HEK293 (cell line): ENCODE measurements at regions not wholly inside any gene's neighbourhood (a gene's known extent, or its start where the extent isn't known, plus 50 kb on each side); places are given as distances from the start of the nearest gene placed in this dataset.

Source experiments
- CTCF ChIA-PET: fragments of 350-600 bp; formaldehyde crosslinking; extraction: SDS; loops from one replicate; lab custom pipeline; 2021; ENCODE audit warnings: antibody characterized with exemption; lab: Yijun Ruan, JAX
- POLR2A ChIA-PET: fragments of 300-600 bp; formaldehyde crosslinking; extraction: SDS; loops from one replicate; lab custom pipeline; 2020; ENCODE audit warnings: antibody characterized with exemption, inconsistent platforms; lab: Yijun Ruan, JAX
- H3K27ac ChIP-seq: fragments of 200-500 bp; sonication (Bioruptor generic); 2 replicates; pipeline ENCODE4 v1.5.1; 2014; ENCODE audit warnings: low read depth, low read length, control low read depth, inconsistent platforms; ENCODE audit errors: extremely low read depth
- H3K36me3 ChIP-seq, 2 experiments: fragments of 200-500 bp in 1 of 2; sonication (Bioruptor generic) in 1 of 2; 1 replicate in 1 of 2; 2 replicates in 1 of 2; pipeline ENCODE4 v1.5.1; 2014 to 2017; ENCODE audit warnings: inconsistent platforms in 2 of 2, low read length in 2 of 2; ENCODE audit not compliant: control insufficient read depth in 2 of 2, insufficient read depth in 1 of 2
- H3K4me1 ChIP-seq: fragments of 200-500 bp; sonication (Bioruptor generic); 2 replicates; pipeline ENCODE4 v1.5.1; 2014; ENCODE audit warnings: mild to moderate bottlenecking, low read length, inconsistent platforms; ENCODE audit not compliant: control insufficient read depth, insufficient read depth
- H3K4me3 ChIP-seq: 2 replicates; pipeline ENCODE4 v1.5.1; 2011; ENCODE audit warnings: low read depth, mild to moderate bottlenecking, control low read depth, low read length, moderate library complexity
- H3K9me3 ChIP-seq: fragments of 200-500 bp; sonication (Bioruptor generic); 2 replicates; pipeline ENCODE4 v1.5.1; 2014; ENCODE audit warnings: low read depth, low read length, inconsistent platforms; ENCODE audit not compliant: control insufficient read depth, insufficient read depth
- GLIS1 ChIP-seq: fragments of 450-650 bp; formaldehyde crosslinking; IDR thresholded peaks from 2 replicates; pipeline ENCODE4 v1.5.1; 2016; ENCODE audit warnings: missing biosample characterization, missing genetic modification characterization
- KLF10 ChIP-seq: fragments of 450-650 bp; IDR thresholded peaks from 2 replicates; pipeline ENCODE4 v1.5.1; 2018; ENCODE audit warnings: missing biosample characterization, mild to moderate bottlenecking, missing genetic modification characterization
- OSR2 ChIP-seq: fragments of 450-650 bp; formaldehyde crosslinking; IDR thresholded peaks from 2 replicates; pipeline ENCODE4 v1.5.1; 2016; ENCODE audit warnings: missing biosample characterization, missing genetic modification characterization
- SP7 ChIP-seq: fragments of 450-650 bp; formaldehyde crosslinking; IDR thresholded peaks from 2 replicates; pipeline ENCODE4 v1.5.1; 2016; ENCODE audit warnings: missing biosample characterization, missing genetic modification characterization
- TRIM28 ChIP-seq: IDR thresholded peaks from 2 replicates; pipeline ENCODE4 v1.6.1; 2011; ENCODE audit warnings: low read length, control low read depth, borderline replicate concordance
- ZBTB48 ChIP-seq: fragments of 450-650 bp; formaldehyde crosslinking; IDR thresholded peaks from 2 replicates; pipeline ENCODE4 v1.5.1; 2016; ENCODE audit warnings: missing biosample characterization, missing genetic modification characterization
- ZBTB8A ChIP-seq: fragments of 450-650 bp; formaldehyde crosslinking; IDR thresholded peaks from 2 replicates; pipeline ENCODE4 v1.5.1; 2016; ENCODE audit warnings: missing biosample characterization, missing genetic modification characterization
- ZNF132 ChIP-seq: fragments of 450-650 bp; formaldehyde crosslinking; IDR thresholded peaks from 2 replicates; pipeline ENCODE4 v1.5.1; 2017; ENCODE audit warnings: missing biosample characterization, missing genetic modification characterization, borderline replicate concordance
- ZNF174 ChIP-seq: fragments of 450-650 bp; formaldehyde crosslinking; IDR thresholded peaks from 2 replicates; pipeline ENCODE4 v1.5.0; 2017; ENCODE audit warnings: missing biosample characterization, mild to moderate bottlenecking, missing genetic modification characterization
- ZNF311 ChIP-seq: fragments of 450-650 bp; formaldehyde crosslinking; IDR thresholded peaks from 2 replicates; pipeline ENCODE4 v1.5.1; 2017; ENCODE audit warnings: missing biosample characterization, missing genetic modification characterization, borderline replicate concordance
- ZNF416 ChIP-seq: fragments of 450-650 bp; formaldehyde crosslinking; IDR thresholded peaks from 2 replicates; pipeline ENCODE4 v1.5.1; 2016; ENCODE audit warnings: missing biosample characterization, missing genetic modification characterization
- ZNF560 ChIP-seq: fragments of 450-650 bp; formaldehyde crosslinking; IDR thresholded peaks from 2 replicates; pipeline ENCODE4 v1.5.1; 2017; ENCODE audit warnings: missing biosample characterization, missing genetic modification characterization, borderline replicate concordance
- ZNF624 ChIP-seq: fragments of 450-650 bp; formaldehyde crosslinking; IDR thresholded peaks from 2 replicates; pipeline ENCODE4 v1.5.1; 2017; ENCODE audit warnings: missing biosample characterization, missing genetic modification characterization
- ZNF629 ChIP-seq: fragments of 450-650 bp; formaldehyde crosslinking; IDR thresholded peaks from 2 replicates; pipeline ENCODE4 v1.5.1; 2017; ENCODE audit warnings: missing biosample characterization, missing genetic modification characterization
- ZNF660 ChIP-seq: fragments of 450-650 bp; IDR thresholded peaks from 2 replicates; pipeline ENCODE4 v1.5.1; 2018; ENCODE audit warnings: missing biosample characterization, mild to moderate bottlenecking, missing genetic modification characterization
- ZNF670 ChIP-seq: fragments of 450-650 bp; formaldehyde crosslinking; IDR thresholded peaks from 2 replicates; pipeline ENCODE4 v1.5.1; 2016; ENCODE audit warnings: missing biosample characterization, missing genetic modification characterization, low read depth
- TF ChIP-seq, protein P1 (sequence below): fragments of 450-650 bp; formaldehyde crosslinking; IDR thresholded peaks from 2 replicates; pipeline ENCODE4 v1.5.1; 2016; ENCODE audit warnings: missing biosample characterization, missing genetic modification characterization, low read depth
- TF ChIP-seq, protein P2 (sequence below): fragments of 450-650 bp; formaldehyde crosslinking; IDR thresholded peaks from 2 replicates; pipeline ENCODE4 v1.5.1; 2016; ENCODE audit warnings: missing biosample characterization, missing genetic modification characterization, borderline replicate concordance
- TF ChIP-seq, protein P3 (sequence below): fragments of 450-650 bp; formaldehyde crosslinking; IDR thresholded peaks from 2 replicates; pipeline ENCODE4 v1.5.1; 2016; ENCODE audit warnings: missing biosample characterization, missing genetic modification characterization
- TF ChIP-seq, protein P4 (sequence below): fragments of 450-650 bp; formaldehyde crosslinking; IDR thresholded peaks from 2 replicates; pipeline ENCODE4 v1.5.1; 2016; ENCODE audit warnings: missing biosample characterization, missing genetic modification characterization

DNA sequence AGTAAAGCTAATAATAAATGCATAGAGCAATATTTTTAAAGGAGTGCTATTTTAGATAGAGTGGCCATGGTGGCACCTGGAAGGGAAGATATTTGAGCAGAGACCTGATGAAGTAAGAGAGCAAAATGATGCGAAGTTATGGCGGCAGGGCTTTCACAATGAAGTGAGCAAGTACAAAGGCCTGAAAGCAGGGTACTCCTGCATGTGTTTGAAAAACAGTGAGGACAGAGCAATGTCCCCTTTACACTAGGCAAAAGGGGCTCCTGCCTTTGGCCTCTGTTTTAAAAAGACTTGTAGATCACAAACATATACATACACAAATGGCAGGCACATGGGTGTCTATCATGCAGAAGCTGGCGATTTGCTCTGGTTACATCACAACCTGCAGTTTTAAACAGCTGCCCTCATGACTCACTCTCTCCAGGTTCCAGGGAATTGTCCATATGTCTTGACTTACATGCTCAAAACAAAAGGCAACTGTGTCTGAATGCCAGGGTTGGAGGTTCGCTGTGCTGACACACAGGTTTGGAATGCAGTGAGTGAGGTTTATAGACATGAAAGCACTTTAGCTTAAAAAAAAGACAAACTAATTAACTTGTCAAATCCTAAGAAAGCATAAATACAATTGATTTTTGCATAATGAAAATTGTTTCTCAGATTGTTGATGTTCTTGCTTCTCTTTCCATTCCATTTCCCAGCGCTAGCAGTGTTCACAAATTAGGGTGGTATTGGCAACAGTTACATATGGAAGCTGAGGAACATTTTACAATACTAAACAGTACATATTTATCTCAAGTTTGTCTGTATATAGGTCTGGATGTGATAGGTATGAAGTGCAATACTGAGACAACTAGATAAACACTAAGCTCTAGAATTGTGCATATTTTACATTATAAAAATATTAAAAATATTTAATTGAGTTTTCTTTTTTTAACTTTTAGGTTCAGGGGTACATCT lies 313.9 kb downstream of the BARHL2 start (continued):
- TF ChIP-seq, protein P1, sequence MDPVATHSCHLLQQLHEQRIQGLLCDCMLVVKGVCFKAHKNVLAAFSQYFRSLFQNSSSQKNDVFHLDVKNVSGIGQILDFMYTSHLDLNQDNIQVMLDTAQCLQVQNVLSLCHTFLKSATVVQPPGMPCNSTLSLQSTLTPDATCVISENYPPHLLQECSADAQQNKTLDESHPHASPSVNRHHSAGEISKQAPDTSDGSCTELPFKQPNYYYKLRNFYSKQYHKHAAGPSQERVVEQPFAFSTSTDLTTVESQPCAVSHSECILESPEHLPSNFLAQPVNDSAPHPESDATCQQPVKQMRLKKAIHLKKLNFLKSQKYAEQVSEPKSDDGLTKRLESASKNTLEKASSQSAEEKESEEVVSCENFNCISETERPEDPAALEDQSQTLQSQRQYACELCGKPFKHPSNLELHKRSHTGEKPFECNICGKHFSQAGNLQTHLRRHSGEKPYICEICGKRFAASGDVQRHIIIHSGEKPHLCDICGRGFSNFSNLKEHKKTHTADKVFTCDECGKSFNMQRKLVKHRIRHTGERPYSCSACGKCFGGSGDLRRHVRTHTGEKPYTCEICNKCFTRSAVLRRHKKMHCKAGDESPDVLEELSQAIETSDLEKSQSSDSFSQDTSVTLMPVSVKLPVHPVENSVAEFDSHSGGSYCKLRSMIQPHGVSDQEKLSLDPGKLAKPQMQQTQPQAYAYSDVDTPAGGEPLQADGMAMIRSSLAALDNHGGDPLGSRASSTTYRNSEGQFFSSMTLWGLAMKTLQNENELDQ (tag by site-specific recombination): no peak
- TF ChIP-seq, protein P2, sequence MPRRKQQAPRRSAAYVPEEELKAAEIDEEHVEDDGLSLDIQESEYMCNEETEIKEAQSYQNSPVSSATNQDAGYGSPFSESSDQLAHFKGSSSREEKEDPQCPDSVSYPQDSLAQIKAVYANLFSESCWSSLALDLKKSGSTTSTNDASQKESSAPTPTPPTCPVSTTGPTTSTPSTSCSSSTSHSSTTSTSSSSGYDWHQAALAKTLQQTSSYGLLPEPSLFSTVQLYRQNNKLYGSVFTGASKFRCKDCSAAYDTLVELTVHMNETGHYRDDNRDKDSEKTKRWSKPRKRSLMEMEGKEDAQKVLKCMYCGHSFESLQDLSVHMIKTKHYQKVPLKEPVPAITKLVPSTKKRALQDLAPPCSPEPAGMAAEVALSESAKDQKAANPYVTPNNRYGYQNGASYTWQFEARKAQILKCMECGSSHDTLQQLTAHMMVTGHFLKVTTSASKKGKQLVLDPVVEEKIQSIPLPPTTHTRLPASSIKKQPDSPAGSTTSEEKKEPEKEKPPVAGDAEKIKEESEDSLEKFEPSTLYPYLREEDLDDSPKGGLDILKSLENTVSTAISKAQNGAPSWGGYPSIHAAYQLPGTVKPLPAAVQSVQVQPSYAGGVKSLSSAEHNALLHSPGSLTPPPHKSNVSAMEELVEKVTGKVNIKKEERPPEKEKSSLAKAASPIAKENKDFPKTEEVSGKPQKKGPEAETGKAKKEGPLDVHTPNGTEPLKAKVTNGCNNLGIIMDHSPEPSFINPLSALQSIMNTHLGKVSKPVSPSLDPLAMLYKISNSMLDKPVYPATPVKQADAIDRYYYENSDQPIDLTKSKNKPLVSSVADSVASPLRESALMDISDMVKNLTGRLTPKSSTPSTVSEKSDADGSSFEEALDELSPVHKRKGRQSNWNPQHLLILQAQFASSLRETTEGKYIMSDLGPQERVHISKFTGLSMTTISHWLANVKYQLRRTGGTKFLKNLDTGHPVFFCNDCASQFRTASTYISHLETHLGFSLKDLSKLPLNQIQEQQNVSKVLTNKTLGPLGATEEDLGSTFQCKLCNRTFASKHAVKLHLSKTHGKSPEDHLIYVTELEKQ (tag by site-specific recombination): peak; percentile 64; the same call in 1 of the 2 replicates
- TF ChIP-seq GLIS1 (peak; percentile 22; the same call in 1 of the 2 replicates), OSR2 (tag by site-specific recombination) (0 out of 2 replicates have a peak, but pooled peaks have one; percentile 40), SP7 (peak; percentile 67), ZNF560 (no peak), ZNF629 (tag by site-specific recombination) (peak; percentile 79), ZNF660 (tag by site-specific recombination) (0 out of 2 replicates have a peak, but pooled peaks have one; percentile 25), ZNF174 (tag by site-specific recombination) (no peak), ZNF311 (tag by site-specific recombination) (no peak), KLF10 (tag by site-specific recombination) (peak; percentile 46; the same call in 1 of the 2 replicates), ZNF624 (tag by site-specific recombination) (no peak), ZBTB8A (tag by site-specific recombination) (no peak)
- TF ChIP-seq, protein P3, sequence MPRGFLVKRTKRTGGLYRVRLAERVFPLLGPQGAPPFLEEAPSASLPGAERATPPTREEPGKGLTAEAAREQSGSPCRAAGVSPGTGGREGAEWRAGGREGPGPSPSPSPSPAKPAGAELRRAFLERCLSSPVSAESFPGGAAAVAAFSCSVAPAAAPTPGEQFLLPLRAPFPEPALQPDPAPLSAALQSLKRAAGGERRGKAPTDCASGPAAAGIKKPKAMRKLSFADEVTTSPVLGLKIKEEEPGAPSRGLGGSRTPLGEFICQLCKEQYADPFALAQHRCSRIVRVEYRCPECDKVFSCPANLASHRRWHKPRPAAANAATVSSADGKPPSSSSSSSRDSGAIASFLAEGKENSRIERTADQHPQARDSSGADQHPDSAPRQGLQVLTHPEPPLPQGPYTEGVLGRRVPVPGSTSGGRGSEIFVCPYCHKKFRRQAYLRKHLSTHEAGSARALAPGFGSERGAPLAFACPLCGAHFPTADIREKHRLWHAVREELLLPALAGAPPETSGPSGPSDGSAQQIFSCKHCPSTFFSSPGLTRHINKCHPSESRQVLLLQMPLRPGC (tag by site-specific recombination): no peak

DNA sequence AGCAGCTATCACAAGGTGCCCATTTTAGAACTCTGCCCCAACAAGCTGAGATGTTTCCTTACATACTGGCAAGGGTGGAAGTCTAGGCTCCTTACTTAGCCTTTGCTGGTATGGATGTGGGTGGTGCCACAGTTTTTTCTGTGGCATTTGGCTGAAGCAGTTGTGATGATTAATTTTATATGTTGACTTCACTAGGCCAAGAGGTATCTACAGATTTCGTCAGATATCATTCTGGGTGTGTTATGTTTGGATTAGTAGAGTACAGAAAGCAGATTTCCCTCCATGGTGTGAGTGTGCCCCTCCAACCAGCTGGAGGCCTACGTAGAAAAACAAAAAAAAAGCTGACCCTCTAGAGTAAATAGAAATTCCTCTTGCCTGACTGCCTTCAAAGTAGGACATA lies 317.0 kb downstream of the BARHL2 start:
- H3K36me3 ChIP-seq: no peaks in the 10 kb centered on the region
- CTCF ChIA-PET: interaction anchor here (0.7 kb wide), 2 partner anchors 8 to 57 kb away, joined by 3 read pairs; no protein-coding TSS in a partner anchor

More for the DNA sequence above, 317.0 kb downstream of the BARHL2 start:
- Histone ChIP-seq H3K9me3 (no peaks in the 10 kb centered on the region), H3K4me3 (no peak overlapping the region), H3K27ac (no peak overlapping the region), H3K4me1 (no peaks in the 10 kb centered on the region)
- POLR2A ChIA-PET: no interaction called here
- TF ChIP-seq ZNF132 (tag by site-specific recombination) (no peak), ZNF670 (tag by site-specific recombination) (no peak), ZBTB48 (no peak), ZNF416 (tag by site-specific recombination) (no peak), TRIM28 (peak; percentile 33; the same call in 1 of the 2 replicates)
- TF ChIP-seq, protein P4, sequence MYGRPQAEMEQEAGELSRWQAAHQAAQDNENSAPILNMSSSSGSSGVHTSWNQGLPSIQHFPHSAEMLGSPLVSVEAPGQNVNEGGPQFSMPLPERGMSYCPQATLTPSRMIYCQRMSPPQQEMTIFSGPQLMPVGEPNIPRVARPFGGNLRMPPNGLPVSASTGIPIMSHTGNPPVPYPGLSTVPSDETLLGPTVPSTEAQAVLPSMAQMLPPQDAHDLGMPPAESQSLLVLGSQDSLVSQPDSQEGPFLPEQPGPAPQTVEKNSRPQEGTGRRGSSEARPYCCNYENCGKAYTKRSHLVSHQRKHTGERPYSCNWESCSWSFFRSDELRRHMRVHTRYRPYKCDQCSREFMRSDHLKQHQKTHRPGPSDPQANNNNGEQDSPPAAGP (tag by site-specific recombination): no peak
